NCI-H1417 (cell line): ENCODE measurements at regions not wholly inside any gene's neighbourhood (a gene's known extent, or its start where the extent isn't known, plus 50 kb on each side); places are given as distances from the start of the nearest gene placed in this dataset.

Source experiments
- DNase-seq, 3 experiments: peaks; one replicate each; lab custom pipeline; 2025; lab: John Stamatoyannopoulos, UW

GRCh38 chr1:81437213-81437612 lies 363.5 kb upstream of the ADGRL2 start:
- peak in 1 of 3 experiments; percentile 25 for DNase-seq

- no peak for DNase-seq
Measured at GRCh38 chr1:81435175-81435574, 365.6 kb upstream of the ADGRL2 start.

- DNase-seq: no peak
Measured at GRCh38 chr1:81433676-81434075, 367.1 kb upstream of the ADGRL2 start.

GRCh38 chr1:81432654-81433109 lies 368.1 kb upstream of the ADGRL2 start:
- no peak for DNase-seq

GRCh38 chr1:81432059-81432458 lies 368.7 kb upstream of the ADGRL2 start:
- DNase-seq: no peak

GRCh38 chr1:81431624-81432000 lies 369.1 kb upstream of the ADGRL2 start:
- no peak for DNase-seq

- peak in 1 of 3 experiments; percentile 8 for DNase-seq
Measured at GRCh38 chr1:81430955-81431623, 369.6 kb upstream of the ADGRL2 start.

- no peak for DNase-seq
Measured at GRCh38 chr1:81430236-81430938, 370.3 kb upstream of the ADGRL2 start.

GRCh38 chr1:81428998-81429397 lies 371.7 kb upstream of the ADGRL2 start:
- DNase-seq: no peak

GRCh38 chr1:81424816-81425215 lies 375.9 kb upstream of the ADGRL2 start:
- DNase-seq: no peak

- peak in 2 of 3 experiments; percentile 43 to 82 for DNase-seq
Measured at GRCh38 chr1:81424061-81424460, 376.7 kb upstream of the ADGRL2 start.

- DNase-seq: no peak
Measured at GRCh38 chr1:81420760-81421159, 380.0 kb upstream of the ADGRL2 start.

- peak in 1 of 3 experiments; percentile 39 for DNase-seq
Measured at GRCh38 chr1:81414488-81415015, 386.2 kb upstream of the ADGRL2 start.

- no peak for DNase-seq
Measured at GRCh38 chr1:81412954-81413353, 387.8 kb upstream of the ADGRL2 start.

GRCh38 chr1:81410941-81411340 lies 389.8 kb upstream of the ADGRL2 start:
- DNase-seq: no peak

GRCh38 chr1:81410351-81410750 lies 390.4 kb upstream of the ADGRL2 start:
- DNase-seq: no peak

- DNase-seq: no peak
Measured at GRCh38 chr1:81409780-81410274, 390.9 kb upstream of the ADGRL2 start.

GRCh38 chr1:81409262-81409661 lies 391.5 kb upstream of the ADGRL2 start:
- DNase-seq: no peak

- peak in 1 of 3 experiments; percentile 32 for DNase-seq
Measured at GRCh38 chr1:81408419-81408818, 392.3 kb upstream of the ADGRL2 start.

GRCh38 chr1:81407000-81407821 lies 393.5 kb upstream of the ADGRL2 start:
- DNase-seq: peak in 2 of 3 experiments; percentile 26 to 29

GRCh38 chr1:81406292-81406999 lies 394.3 kb upstream of the ADGRL2 start:
- no peak for DNase-seq

- DNase-seq: no peak
Measured at GRCh38 chr1:81398041-81398440, 402.7 kb upstream of the ADGRL2 start.
